Transverse colon (tissue), 4 donors: ENCODE measurements at regions not wholly inside any gene's neighbourhood (a gene's known extent, or its start where the extent isn't known, plus 50 kb on each side); places are given as distances from the start of the nearest gene placed in this dataset.

Experiments
- CTCF ChIP-seq, 5 experiments: fragments of 200-600 bp in 3 of 5; fragments of 450-650 bp in 2 of 5; sonication (generic) in 3 of 5; IDR thresholded peaks; 1 replicate in 2 of 5; 2 replicates in 3 of 5; pipeline ENCODE4 v1.5.1; 2016 to 2017; ENCODE audit warnings: antibody characterized with exemption in 5 of 5, inconsistent platforms in 3 of 5, mild to moderate bottlenecking in 2 of 5, moderate library complexity in 1 of 5
- POLR2A ChIP-seq: fragments of 450-650 bp; IDR thresholded peaks from one replicate; pipeline ENCODE4 v1.6.1; 2016; ENCODE audit warnings: antibody characterized with exemption, mild to moderate bottlenecking, moderate library complexity
- POLR2AphosphoS5 ChIP-seq, 3 donors: sonication (generic); formaldehyde crosslinking; IDR thresholded peaks; one replicate each; pipeline ENCODE4 v1.6.1; 2016; ENCODE audit warnings: antibody characterized with exemption in 3 of 3

GRCh38 chr2:183680573-183680972 lies 556.3 kb downstream of the NUP35 start:
- TF ChIP-seq CTCF (IDR thresholded peaks at IDR 0.05) (no peak), POLR2A (no peak), POLR2AphosphoS5 (IDR thresholded peaks at IDR 0.05) (no peak)
